Smooth muscle cell (in vitro differentiated cells): ENCODE measurements at regions not wholly inside any gene's neighbourhood (a gene's known extent, or its start where the extent isn't known, plus 50 kb on each side); places are given as distances from the start of the nearest gene placed in this dataset.

Experiments
- DNase-seq: peaks from one replicate; lab custom pipeline; 2025; ENCODE audit not compliant: unreplicated experiment; lab: John Stamatoyannopoulos, UW
- H2AFZ ChIP-seq: fragments of 200-600 bp; sonication (generic); 2 replicates; pipeline ENCODE4 v1.6.0; 2016; ENCODE audit warnings: antibody characterized with exemption, low read depth, mild to moderate bottlenecking
- H3F3A ChIP-seq: fragments of 200-600 bp; sonication (generic); 2 replicates; pipeline ENCODE4 v1.6.0; 2017; ENCODE audit warnings: antibody characterized with exemption, low read depth
- H3K27ac ChIP-seq: fragments of 200-600 bp; sonication (generic); 2 replicates; pipeline ENCODE4 v1.5.1; 2016; ENCODE audit warnings: low read depth, mild to moderate bottlenecking
- H3K27me3 ChIP-seq: fragments of 200-600 bp; sonication (generic); 2 replicates; pipeline ENCODE4 v1.6.1; 2016; ENCODE audit warnings: low read depth, mild to moderate bottlenecking
- H3K36me3 ChIP-seq: fragments of 200-600 bp; sonication (generic); 2 replicates; pipeline ENCODE4 v1.5.1; 2016; ENCODE audit warnings: low read depth
- H3K4me1 ChIP-seq: fragments of 200-600 bp; sonication (generic); 2 replicates; pipeline ENCODE4 v1.5.1; 2016; ENCODE audit warnings: low read depth
- H3K4me2 ChIP-seq: fragments of 200-600 bp; sonication (generic); 2 replicates; pipeline ENCODE4 v1.6.0; 2016; ENCODE audit warnings: mild to moderate bottlenecking
- H3K4me3 ChIP-seq: fragments of 200-600 bp; sonication (generic); 2 replicates; pipeline ENCODE4 v1.5.1; 2016; ENCODE audit warnings: mild to moderate bottlenecking
- H3K79me2 ChIP-seq: fragments of 200-600 bp; sonication (generic); 2 replicates; pipeline ENCODE4 v1.6.0; 2016; ENCODE audit warnings: low read depth, mild to moderate bottlenecking
- H3K9ac ChIP-seq: fragments of 200-600 bp; sonication (generic); 2 replicates; pipeline ENCODE4 v1.6.0; 2016; ENCODE audit warnings: low read depth
- H3K9me3 ChIP-seq: fragments of 200-600 bp; sonication (generic); replicated peaks from 2 replicates; pipeline ENCODE4 v1.5.1; 2016; ENCODE audit warnings: low read depth
- H4K20me1 ChIP-seq: fragments of 200-600 bp; sonication (generic); 2 replicates; pipeline ENCODE4 v1.6.0; 2016; ENCODE audit warnings: low read depth
- CTCF ChIP-seq: fragments of 200-600 bp; sonication (generic); IDR thresholded peaks from 2 replicates; pipeline ENCODE4 v1.5.1; 2017; ENCODE audit warnings: borderline replicate concordance, mild to moderate bottlenecking, antibody characterized with exemption; ENCODE audit not compliant: insufficient read depth, poor library complexity, severe bottlenecking
- WGBS: methylation state at CpG from one replicate; pipeline ENCODE4 v1.1.7; 2016; ENCODE audit warnings: low lambda C conversion rate; 5-methylcytosine and 5-hydroxymethylcytosine counted together

- Histone ChIP-seq H3K27ac (no peak overlapping the region), H3K79me2 (no peaks in the 10 kb centered on the region), H3K9me3 (no peaks in the 10 kb centered on the region), H2AFZ (no peak overlapping the region), H3K9ac (no peak overlapping the region), H4K20me1 (no peaks in the 10 kb centered on the region), H3K4me2 (no peak overlapping the region), H3K4me3 (no peak overlapping the region), H3K4me1 (no peaks in the 10 kb centered on the region), H3K36me3 (no peaks in the 10 kb centered on the region), H3K27me3 (no peaks in the 10 kb centered on the region), H3F3A (no peaks in the 10 kb centered on the region)
- DNase-seq: no peak
- 97% methylated on average over 24 of the region's 24 CpGs for WGBS
- TF ChIP-seq CTCF: no peak
Measured at GRCh38 chr21:36245115-36245514, 74.9 kb upstream of the MORC3 start.

- Histone ChIP-seq H3K27ac (no peak overlapping the region), H3K36me3 (no peaks in the 10 kb centered on the region), H3K4me1 (no peaks in the 10 kb centered on the region), H3K79me2 (no peaks in the 10 kb centered on the region), H3K4me2 (no peak overlapping the region), H3K27me3 (no peaks in the 10 kb centered on the region), H3K9me3 (no peaks in the 10 kb centered on the region), H2AFZ (no peak overlapping the region), H4K20me1 (no peaks in the 10 kb centered on the region), H3F3A (no peaks in the 10 kb centered on the region), H3K9ac (no peak overlapping the region), H3K4me3 (no peak overlapping the region)
- 97% methylated on average over 18 of the region's 18 CpGs for WGBS
- no peak for TF ChIP-seq CTCF
- no peak for DNase-seq
Measured at GRCh38 chr21:36245649-36246048, 74.3 kb upstream of the MORC3 start.

DNA sequence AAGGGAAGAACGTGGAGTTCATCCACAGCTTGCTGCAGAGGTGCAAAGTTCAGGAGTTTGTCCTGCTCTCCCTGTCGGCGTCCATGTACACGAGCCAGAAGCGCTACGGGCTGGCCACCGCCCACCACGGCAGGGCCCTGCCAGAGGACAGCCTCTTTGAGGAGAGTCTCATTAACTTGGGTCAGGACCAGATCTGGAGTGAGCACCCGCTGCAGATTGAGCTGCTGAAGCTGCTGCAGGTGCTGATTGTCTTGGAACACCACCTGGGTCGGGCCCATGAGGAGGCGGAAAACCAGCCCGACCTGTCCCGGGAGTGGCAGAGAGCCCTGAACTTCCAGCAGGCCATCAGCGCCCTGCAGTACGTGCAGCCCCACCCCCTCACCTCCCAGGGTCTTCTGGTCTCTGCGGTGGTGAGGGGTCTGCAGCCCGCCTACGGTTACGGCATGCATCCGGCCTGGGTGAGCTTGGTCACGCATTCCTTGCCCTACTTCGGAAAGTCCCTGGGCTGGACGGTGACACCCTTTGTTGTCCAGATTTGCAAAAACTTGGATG, 73.8 kb upstream of the MORC3 start:
- no peak overlapping the region for H2AFZ ChIP-seq
- WGBS: 63% methylated on average over 23 of the region's 23 CpGs
- no peak for TF ChIP-seq CTCF
- no peak overlapping the region for H3K4me3 ChIP-seq
- H3K9me3 ChIP-seq: no peaks in the 10 kb centered on the region
- H3K4me2 ChIP-seq: peak overlapping the region; percentile 4
- peak overlapping the region; percentile 55 for H3K27ac ChIP-seq
- no peak overlapping the region for H3K9ac ChIP-seq
- H4K20me1 ChIP-seq: no peaks in the 10 kb centered on the region
- H3K79me2 ChIP-seq: no peaks in the 10 kb centered on the region
- no peaks in the 10 kb centered on the region for H3K27me3 ChIP-seq
- no peaks in the 10 kb centered on the region for H3K36me3 ChIP-seq
- H3F3A ChIP-seq: no peaks in the 10 kb centered on the region
- DNase-seq: no peak
- H3K4me1 ChIP-seq: no peaks in the 10 kb centered on the region

- Histone ChIP-seq H3K4me3 (no peak overlapping the region), H2AFZ (no peak overlapping the region), H4K20me1 (no peaks in the 10 kb centered on the region), H3K4me1 (no peaks in the 10 kb centered on the region), H3K27ac (peak overlapping the region; percentile 55), H3K4me2 (peak overlapping the region; percentile 20), H3K27me3 (no peaks in the 10 kb centered on the region), H3K36me3 (no peaks in the 10 kb centered on the region), H3K9ac (no peak overlapping the region), H3K9me3 (no peaks in the 10 kb centered on the region), H3K79me2 (no peaks in the 10 kb centered on the region), H3F3A (no peaks in the 10 kb centered on the region)
- no peak for DNase-seq
- no peak for TF ChIP-seq CTCF
- WGBS: 74% methylated on average over 8 of the region's 8 CpGs
Measured at GRCh38 chr21:36247316-36248010, 72.5 kb upstream of the MORC3 start.
